SK-N-SH treated with all-trans-retinoic acid at 6 μM for 48 hours (cell line): ENCODE measurements at regions not wholly inside any gene's neighbourhood (a gene's known extent, or its start where the extent isn't known, plus 50 kb on each side); places are given as distances from the start of the nearest gene placed in this dataset.

Experiments
- GLIS3 ChIP-seq: fragments of 250-450 bp; sonication (Bioruptor Pico); IDR thresholded peaks from 2 replicates; pipeline ENCODE4 v1.5.0; 2020; ENCODE audit warnings: mild to moderate bottlenecking, moderate library complexity
- ISL1 ChIP-seq: fragments of 250-450 bp; sonication (Bioruptor Pico); IDR thresholded peaks from 2 replicates; pipeline ENCODE4 v2.1.2; 2022; ENCODE audit warnings: mild to moderate bottlenecking, moderate library complexity
- TSHZ2 ChIP-seq: fragments of 250-450 bp; sonication (Bioruptor Pico); IDR thresholded peaks from 2 replicates; pipeline ENCODE4 v1.5.0; 2020; ENCODE audit warnings: mild to moderate bottlenecking, moderate library complexity

GRCh38 chr16:85371948-85372347 lies 241.2 kb upstream of the GSE1 start:
- TF ChIP-seq ISL1 (no peak), GLIS3 (CRISPR knock-in tag) (no peak), TSHZ2 (no peak)
